HL-60 (cell line): ENCODE measurements at regions not wholly inside any gene's neighbourhood (a gene's known extent, or its start where the extent isn't known, plus 50 kb on each side); places are given as distances from the start of the nearest gene placed in this dataset.

Experiments
- GABPA ChIP-seq: IDR thresholded peaks from 2 replicates; pipeline ENCODE4 v1.6.1; 2012; ENCODE audit warnings: low read depth
- POLR2AphosphoS5 ChIP-seq: IDR thresholded peaks from 2 replicates; pipeline ENCODE4 v1.6.1; 2012; ENCODE audit warnings: low read depth

- TF ChIP-seq GABPA (no peak), POLR2AphosphoS5 (no peak)
Observed at GRCh38 chr1:208576425-208576824, 332.2 kb upstream of the PLXNA2 start.
